Lower leg skin (tissue), 4 donors: ENCODE measurements at regions not wholly inside any gene's neighbourhood (a gene's known extent, or its start where the extent isn't known, plus 50 kb on each side); places are given as distances from the start of the nearest gene placed in this dataset.

ENCODE experiments used
- DNase-seq, 2 donors: peaks; one replicate each; pipeline ENCODE4 v3.0.0-alpha.2; 2019; ENCODE audit warnings: low spot score in 2 of 2
- H3K4me3 ChIP-seq: fragments of 200-600 bp; sonication (generic); 2 replicates; pipeline ENCODE4 v1.5.1; 2017; ENCODE audit warnings: mild to moderate bottlenecking, low read depth; ENCODE audit not compliant: poor library complexity, severe bottlenecking
- POLR2A ChIP-seq, 2 donors: fragments of 450-650 bp; IDR thresholded peaks; one replicate each; pipeline ENCODE4 v1.6.1; 2016 to 2017; ENCODE audit warnings: antibody characterized with exemption in 2 of 2, mild to moderate bottlenecking in 1 of 2, moderate library complexity in 1 of 2
- WGBS, 2 donors: methylation state at CpG; one replicate each; pipeline ENCODE4 v1.1.5; 2018; 5-methylcytosine and 5-hydroxymethylcytosine counted together
- intact Hi-C: fragments of 100-400 bp; cut with DNase I; formaldehyde crosslinking; loops from one replicate; pipeline ENCODE4 v1.15.0; 2023; ENCODE audit warnings: low total_unique reads
- TF ChIP-seq, protein P1 (sequence below), 3 donors: fragments of 450-650 bp; IDR thresholded peaks; one replicate each; pipeline ENCODE4 v1.5.1; 2016; ENCODE audit warnings: antibody characterized with exemption in 3 of 3, mild to moderate bottlenecking in 3 of 3, moderate library complexity in 2 of 3

GRCh38 chr12:92421701-92422100 is 276.1 kb upstream of the BTG1 start:
- TF ChIP-seq, protein P1, sequence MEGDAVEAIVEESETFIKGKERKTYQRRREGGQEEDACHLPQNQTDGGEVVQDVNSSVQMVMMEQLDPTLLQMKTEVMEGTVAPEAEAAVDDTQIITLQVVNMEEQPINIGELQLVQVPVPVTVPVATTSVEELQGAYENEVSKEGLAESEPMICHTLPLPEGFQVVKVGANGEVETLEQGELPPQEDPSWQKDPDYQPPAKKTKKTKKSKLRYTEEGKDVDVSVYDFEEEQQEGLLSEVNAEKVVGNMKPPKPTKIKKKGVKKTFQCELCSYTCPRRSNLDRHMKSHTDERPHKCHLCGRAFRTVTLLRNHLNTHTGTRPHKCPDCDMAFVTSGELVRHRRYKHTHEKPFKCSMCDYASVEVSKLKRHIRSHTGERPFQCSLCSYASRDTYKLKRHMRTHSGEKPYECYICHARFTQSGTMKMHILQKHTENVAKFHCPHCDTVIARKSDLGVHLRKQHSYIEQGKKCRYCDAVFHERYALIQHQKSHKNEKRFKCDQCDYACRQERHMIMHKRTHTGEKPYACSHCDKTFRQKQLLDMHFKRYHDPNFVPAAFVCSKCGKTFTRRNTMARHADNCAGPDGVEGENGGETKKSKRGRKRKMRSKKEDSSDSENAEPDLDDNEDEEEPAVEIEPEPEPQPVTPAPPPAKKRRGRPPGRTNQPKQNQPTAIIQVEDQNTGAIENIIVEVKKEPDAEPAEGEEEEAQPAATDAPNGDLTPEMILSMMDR (IDR thresholded peaks at IDR 0.05) = no peak
- TF ChIP-seq POLR2A (IDR thresholded peaks at IDR 0.05) = no peak
- no peak overlapping the region for H3K4me3 ChIP-seq
- intact Hi-C loops = no loop called here
- DNase-seq = no peak

GRCh38 chr12:92421042-92421441 is 275.4 kb upstream of the BTG1 start:
- no peak for DNase-seq
- intact Hi-C loops = no loop called here
- TF ChIP-seq, protein P1 (IDR thresholded peaks at IDR 0.05) = no peak
- TF ChIP-seq POLR2A (IDR thresholded peaks at IDR 0.05) = no peak
- H3K4me3 ChIP-seq = no peak overlapping the region
- WGBS, 2 donors = 97 to 100% methylated on average over 1 of the region's 1 CpG

- no peak for DNase-seq
- intact Hi-C loops = no loop called here
- 33 to 65% methylated on average over 1 of the region's 1 CpG for WGBS, 2 donors
- TF ChIP-seq, protein P1 (IDR thresholded peaks at IDR 0.05) = no peak
- TF ChIP-seq POLR2A (IDR thresholded peaks at IDR 0.05) = no peak
- H3K4me3 ChIP-seq = no peak overlapping the region
Measured at GRCh38 chr12:92419201-92419600, 273.6 kb upstream of the BTG1 start.

DNA sequence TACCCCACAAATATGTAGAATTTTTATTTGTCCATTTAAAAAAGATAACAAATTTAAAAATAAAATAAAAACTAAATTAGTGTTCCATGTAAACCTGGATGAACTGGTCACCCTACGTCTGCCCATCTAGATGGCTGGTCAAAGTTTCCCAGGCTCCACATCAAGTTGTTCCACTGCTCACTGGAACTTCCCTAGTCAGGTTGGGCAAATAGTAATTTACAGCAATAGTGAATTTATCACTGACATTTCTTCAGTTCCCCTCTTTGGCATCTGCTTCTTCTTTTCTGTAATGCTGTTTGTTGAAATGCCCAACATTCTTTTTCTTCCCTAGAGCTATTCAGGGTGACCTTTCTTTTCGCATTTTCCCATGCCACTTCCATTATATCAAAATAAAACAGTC is 272.7 kb upstream of the BTG1 start:
- H3K4me3 ChIP-seq = no peak overlapping the region
- no peak for TF ChIP-seq POLR2A (IDR thresholded peaks at IDR 0.05)
- TF ChIP-seq, protein P1 (IDR thresholded peaks at IDR 0.05) = no peak
- DNase-seq = no peak
- intact Hi-C loops = no loop called here
- 79 to 82% methylated on average over 2 of the region's 2 CpGs for WGBS, 2 donors

GRCh38 chr12:92417373-92417772 is 271.7 kb upstream of the BTG1 start:
- no peak for TF ChIP-seq POLR2A (IDR thresholded peaks at IDR 0.05)
- intact Hi-C loops = no loop called here

GRCh38 chr12:92416385-92416812 is 270.8 kb upstream of the BTG1 start:
- TF ChIP-seq, protein P1 (IDR thresholded peaks at IDR 0.05) = no peak
- no peak for TF ChIP-seq POLR2A (IDR thresholded peaks at IDR 0.05)
- DNase-seq = no peak
- intact Hi-C loops = no loop called here
- 88 to 91% methylated on average over 4 of the region's 4 CpGs for WGBS, 2 donors
- no peak overlapping the region for H3K4me3 ChIP-seq

More at GRCh38 chr12:92417373-92417772, 271.7 kb upstream of the BTG1 start:
- 97 to 99% methylated on average over 2 of the region's 2 CpGs for WGBS, 2 donors
- DNase-seq = no peak
- H3K4me3 ChIP-seq = no peak overlapping the region
